Posterior cingulate gyrus (tissue), 11 donors: ENCODE measurements at regions not wholly inside any gene's neighbourhood (a gene's known extent, or its start where the extent isn't known, plus 50 kb on each side); places are given as distances from the start of the nearest gene placed in this dataset.

ENCODE experiments used
- DNase-seq, 10 donors: peaks; one replicate each; pipeline versions ENCODE4 v3.0.0 to v3.0.0-alpha.2; 2020 to 2021; ENCODE audit warnings: mixed read lengths in 3 of 10
- intact Hi-C: fragments of 100-400 bp; cut with DNase I; formaldehyde crosslinking; loops from one replicate; pipeline ENCODE4 v1.15.1; 2023

DNA sequence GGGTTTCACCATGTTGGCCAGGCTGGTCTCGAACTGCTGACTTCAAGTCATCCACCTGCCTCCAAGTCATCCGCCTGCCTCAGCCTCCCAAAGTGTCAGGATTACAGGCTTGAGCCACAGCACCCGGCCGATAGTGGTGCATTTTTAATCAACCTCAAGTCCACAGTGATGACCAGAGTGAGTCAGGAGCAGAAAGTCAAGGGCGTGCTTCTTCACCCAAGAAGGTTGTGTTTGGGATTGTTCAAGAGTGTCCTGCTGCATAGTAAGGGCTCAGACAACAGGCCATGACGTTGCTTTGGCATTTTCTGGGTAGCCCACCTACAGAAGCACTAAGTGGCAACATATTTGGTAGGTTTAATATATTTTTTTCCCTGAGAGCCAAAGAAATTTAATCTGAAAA is 108.3 kb upstream of the FAM20A start:
- no peak for DNase-seq
- intact Hi-C loops: no loop called here

DNA sequence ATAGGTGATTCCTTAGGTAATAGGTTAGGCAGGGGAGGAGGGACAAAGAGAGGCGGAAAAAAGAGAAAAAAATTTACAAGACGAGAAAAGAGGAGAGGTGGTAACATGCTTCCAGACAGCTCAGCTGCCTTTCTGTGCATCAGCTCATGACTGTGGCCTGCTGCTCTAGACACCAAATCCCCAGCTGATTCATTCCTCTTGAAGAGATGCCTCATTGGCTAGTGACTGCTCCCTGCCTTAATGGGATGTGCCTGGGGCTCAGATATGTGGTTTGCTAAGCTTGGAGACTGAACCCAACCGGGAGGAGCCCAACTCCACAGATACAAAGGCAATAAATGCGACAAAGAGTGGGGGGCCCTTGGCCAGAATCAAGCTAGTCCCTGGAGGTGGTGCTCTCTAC is 105.9 kb upstream of the FAM20A start:
- intact Hi-C loops: no loop called here
- no peak for DNase-seq

DNA sequence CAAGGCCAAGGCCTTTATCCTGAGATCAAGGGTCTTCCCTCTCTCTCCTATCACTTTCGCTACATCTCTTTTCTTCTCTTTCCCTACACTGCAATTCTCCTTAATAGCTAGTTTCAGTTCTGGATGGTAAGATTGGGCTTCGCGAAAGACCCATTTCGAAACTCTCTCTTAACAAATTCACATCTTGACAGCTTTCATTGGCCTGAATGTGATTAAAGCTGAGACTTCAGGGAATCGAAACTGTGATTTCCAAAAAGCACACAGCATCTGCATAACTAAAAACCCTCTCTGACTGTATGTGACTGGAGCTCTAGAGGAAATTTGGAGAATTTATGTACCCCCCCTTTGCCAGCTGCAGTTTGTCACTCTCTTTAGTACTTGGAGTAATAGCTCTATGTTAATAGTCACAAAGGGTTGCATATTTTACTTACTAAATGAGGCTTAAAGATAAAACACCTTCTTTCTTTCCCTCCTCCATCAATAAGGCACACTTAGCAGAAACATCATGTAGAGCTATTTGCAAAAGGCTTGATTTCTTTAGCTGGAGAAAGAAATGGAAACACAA is 105.3 kb upstream of the FAM20A start:
- intact Hi-C loops: no loop called here
- DNase-seq: no peak

DNA sequence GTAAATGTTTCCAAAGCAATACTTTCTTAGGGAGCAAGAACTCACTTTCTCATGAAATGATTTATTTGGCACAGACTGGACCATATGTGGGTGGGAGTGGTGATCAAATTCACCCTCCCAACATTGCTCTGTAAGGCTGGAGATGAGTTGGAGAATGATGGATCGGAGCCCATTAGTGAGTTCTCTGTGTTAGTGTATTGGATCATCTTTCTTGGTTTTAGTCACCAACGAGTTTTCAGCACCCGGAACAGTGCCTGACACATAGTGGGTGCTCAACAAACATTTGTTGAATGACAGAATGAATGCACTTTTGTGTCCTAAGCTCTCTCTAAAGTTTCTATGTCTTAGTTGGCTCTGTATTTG is 104.5 kb upstream of the FAM20A start:
- intact Hi-C loops: no loop called here
- no peak for DNase-seq

DNA sequence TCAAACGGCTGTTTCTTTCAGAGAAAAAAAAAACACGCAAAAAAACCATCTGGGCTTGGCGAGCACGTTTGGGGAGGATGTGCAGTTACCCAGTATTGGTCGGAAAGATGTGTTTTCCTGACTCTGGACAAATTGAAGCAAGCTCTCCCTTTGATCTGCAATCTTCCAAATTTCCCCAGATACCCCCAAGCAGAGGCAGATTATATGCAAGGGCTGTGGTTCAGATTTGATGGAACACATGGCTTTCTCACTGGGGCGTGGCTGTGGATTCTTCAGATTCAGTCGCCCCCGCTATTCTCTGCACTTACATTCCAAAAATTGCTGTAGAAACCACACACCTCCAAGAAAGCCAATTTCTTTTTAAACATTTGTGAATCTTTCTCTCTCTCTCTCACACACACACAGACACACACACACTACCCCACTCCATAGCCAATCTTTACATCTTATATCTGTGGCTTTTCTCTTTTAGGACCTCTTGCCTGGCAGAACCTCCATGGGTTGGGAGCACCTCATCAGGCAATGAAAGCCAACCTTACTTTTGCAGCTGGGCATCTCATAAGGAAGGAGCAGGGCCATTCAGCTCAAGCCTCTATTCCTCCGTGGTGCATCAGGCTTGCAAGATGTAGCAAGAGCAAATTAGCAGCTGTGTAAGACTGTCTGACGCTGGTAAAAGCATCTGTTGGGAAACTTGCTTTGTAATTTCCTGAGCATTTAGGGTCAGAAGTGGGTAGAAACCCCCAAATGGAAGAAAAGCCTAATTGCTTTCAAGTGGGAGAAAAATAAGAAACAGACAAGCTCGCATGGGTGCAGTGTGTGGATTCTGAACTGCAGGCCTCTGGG is 103.9 kb upstream of the FAM20A start:
- intact Hi-C loops: no loop called here
- peak in 1 of 10 donors; percentile 18 for DNase-seq

- no peak for DNase-seq
- intact Hi-C loops: no loop called here
Measured at GRCh38 chr17:68701046-68701445, 99.9 kb upstream of the FAM20A start.

GRCh38 chr17:68700421-68700820 is 99.3 kb upstream of the FAM20A start:
- intact Hi-C loops: no loop called here
- no peak for DNase-seq

DNA sequence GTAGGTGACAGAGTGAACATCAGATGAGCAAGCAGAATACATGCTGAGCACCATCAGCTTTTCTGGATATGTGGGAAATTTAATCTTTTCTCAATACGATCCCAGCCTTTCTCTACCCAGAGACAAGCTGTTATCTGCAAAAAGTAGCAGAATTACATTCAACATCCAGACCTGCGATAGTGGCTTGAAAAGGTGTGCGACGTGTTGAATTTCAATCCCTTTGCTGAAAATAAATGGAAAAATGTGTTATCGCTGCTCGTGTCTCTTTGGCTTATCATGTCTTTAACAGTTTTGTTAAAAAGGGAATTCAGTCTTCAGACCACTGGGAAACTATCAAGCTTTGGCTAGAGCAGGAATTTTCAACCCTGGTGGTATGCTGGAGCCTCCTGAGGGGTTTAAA is 98.8 kb upstream of the FAM20A start:
- intact Hi-C loops: no loop called here
- DNase-seq: no peak

- intact Hi-C loops: no loop called here
- DNase-seq: no peak
Measured at GRCh38 chr17:68698746-68699145, 97.6 kb upstream of the FAM20A start.

GRCh38 chr17:68697850-68698361 is 96.7 kb upstream of the FAM20A start:
- no peak for DNase-seq
- intact Hi-C loops: no loop called here

DNA sequence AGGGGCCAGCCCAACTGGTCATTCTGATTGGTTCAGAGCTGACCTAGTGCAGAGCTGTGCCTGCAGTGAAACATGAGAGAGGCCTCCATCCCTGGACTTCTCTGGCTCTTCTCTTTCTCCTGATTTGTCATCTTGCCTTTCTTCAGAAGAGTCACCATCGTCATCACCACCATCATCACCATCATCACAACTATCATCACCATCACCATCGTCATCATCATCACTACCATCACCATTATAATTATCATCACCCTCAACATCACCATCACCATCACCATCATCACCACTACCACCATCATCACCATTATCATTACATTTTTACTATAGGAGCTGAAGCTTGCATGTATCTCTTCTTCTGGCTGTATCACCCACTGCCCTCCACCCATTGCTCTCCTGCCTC is 94.5 kb upstream of the FAM20A start:
- intact Hi-C loops: no loop called here
- no peak for DNase-seq

DNA sequence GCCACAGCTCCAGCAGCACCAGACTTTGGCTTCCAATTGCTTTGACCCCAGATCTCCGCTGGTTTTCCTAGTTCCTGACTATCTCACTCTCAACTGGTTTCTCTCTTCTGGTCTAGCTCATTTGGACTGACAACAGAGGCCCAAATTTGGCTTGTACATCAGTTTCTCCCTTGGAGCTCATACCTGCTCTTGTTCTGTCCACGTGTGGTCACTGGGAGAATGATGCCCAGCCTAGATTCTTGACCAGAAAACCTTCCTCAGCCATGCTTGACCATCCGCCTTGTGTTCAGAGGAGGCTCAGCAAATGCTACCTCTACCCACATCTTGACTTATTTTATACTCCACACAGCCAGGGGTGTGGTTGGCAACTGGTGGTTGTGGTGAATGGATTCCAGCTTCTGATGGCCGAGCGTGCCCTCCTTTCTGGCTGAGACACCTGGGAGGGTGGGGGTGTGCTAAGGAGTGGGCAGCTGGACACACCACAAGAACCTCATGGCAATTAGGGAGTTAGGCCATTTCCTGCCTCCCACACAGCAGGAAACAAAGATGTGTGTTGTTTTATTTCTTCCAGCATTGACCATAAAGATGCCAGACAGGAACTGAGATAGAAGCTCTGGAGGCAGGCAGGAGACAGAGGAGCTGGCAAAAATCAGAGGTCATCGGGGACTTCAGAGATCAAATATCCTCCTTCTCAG is 93.8 kb upstream of the FAM20A start:
- DNase-seq: no peak
- intact Hi-C loops: no loop called here

GRCh38 chr17:68693896-68694295 is 92.7 kb upstream of the FAM20A start:
- intact Hi-C loops: no loop called here
- no peak for DNase-seq

GRCh38 chr17:68693466-68693865 is 92.3 kb upstream of the FAM20A start:
- no peak for DNase-seq
- intact Hi-C loops: no loop called here

- intact Hi-C loops: no loop called here
Measured at GRCh38 chr17:68686108-68686988, 85.2 kb upstream of the FAM20A start.

DNA sequence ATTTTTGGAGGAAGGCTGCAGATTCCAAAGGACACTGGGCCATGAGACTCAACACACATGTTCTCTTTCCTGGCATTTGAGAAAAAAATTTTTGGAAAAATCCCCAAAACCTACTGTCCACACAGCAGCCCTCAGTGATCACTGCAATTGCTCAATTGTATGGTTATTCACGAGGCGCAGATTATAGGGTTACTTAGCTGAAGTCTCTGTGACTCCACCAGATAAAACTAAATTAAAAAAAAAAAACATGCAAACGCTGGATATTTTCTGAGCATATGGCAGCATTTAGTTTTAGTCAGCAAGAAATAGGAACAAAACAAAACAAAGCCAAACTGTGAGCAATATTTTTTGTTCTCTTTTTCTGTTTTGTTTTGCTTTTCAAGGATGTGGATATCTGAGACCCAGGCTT is 83.8 kb upstream of the FAM20A start:
- intact Hi-C loops: no loop called here
- no peak for DNase-seq

More at GRCh38 chr17:68686108-68686988, 85.2 kb upstream of the FAM20A start:
- DNase-seq: no peak

DNA sequence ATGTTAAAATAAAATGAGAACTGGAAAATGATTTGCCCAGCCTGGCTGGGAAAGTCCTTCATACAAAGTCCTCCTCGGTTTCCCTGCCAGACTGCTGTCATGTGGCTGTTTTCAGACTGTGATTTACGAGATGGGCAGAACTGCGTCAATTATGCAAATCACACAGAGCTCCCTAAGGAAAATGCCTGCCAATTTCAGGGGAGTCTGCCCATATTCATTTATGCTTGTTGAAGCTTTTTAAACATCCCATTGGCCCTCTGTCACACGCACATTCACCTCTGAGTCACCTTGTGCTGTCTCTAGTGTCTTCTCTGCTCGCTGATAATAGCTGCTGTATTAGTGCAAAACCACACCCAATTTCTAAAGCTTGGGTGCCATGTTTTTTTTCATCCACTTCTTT is 81.7 kb upstream of the FAM20A start:
- DNase-seq: no peak
- intact Hi-C loops: no loop called here

DNA sequence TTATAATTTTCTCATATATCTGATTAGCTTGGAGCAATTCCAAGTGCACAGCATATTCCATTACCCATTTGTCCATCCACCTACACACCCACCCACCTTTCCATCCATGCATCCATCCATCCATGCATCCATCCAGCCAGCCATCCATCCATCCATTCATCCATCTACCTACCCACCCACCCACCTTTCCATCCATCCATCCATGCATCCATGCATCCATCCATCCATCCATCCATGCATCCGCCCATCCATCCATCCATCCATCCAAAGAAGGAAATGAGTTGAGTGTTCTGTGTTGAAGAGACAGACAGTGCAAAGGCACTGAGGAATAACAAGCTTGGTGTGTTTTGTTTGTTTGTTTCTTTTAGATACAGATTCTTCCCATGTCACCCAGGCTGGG is 78.7 kb upstream of the FAM20A start:
- intact Hi-C loops: no loop called here
- no peak for DNase-seq

GRCh38 chr17:68676856-68677255 is 75.7 kb upstream of the FAM20A start:
- intact Hi-C loops: no loop called here
- DNase-seq: no peak

GRCh38 chr17:68675723-68676122 is 74.6 kb upstream of the FAM20A start:
- intact Hi-C loops: no loop called here
- DNase-seq: no peak
